Aorta (tissue), 5 donors: ENCODE measurements at regions not wholly inside any gene's neighbourhood (a gene's known extent, or its start where the extent isn't known, plus 50 kb on each side); places are given as distances from the start of the nearest gene placed in this dataset.

ENCODE experiments used
- ATAC-seq: fragments of 200-7000 bp; cut with Tn5 transposase; one replicate; pipeline ENCODE4 v1.9.1; 2022; ENCODE audit warnings: moderate library complexity; ENCODE audit not compliant: low FRiP score
- DNase-seq, 2 donors: peaks; one replicate each; pipeline ENCODE4 v3.0.0-alpha.2; 2020
- H3K27ac ChIP-seq, 2 donors: one replicate each; pipeline ENCODE4 v1.5.1; 2013; ENCODE audit warnings: low read length in 2 of 2, mild to moderate bottlenecking in 2 of 2, moderate library complexity in 2 of 2, control low read depth in 1 of 2, inconsistent platforms in 1 of 2, low read depth in 1 of 2
- H3K27me3 ChIP-seq, 2 donors: one replicate each; pipeline ENCODE4 v1.6.1; 2013; ENCODE audit warnings: control low read depth in 1 of 2, low read length in 1 of 2, mild to moderate bottlenecking in 1 of 2, moderate library complexity in 1 of 2; ENCODE audit not compliant: insufficient read depth in 2 of 2, control insufficient read depth in 1 of 2
- H3K36me3 ChIP-seq, 2 donors: one replicate each; pipeline ENCODE4 v1.6.1; 2013; ENCODE audit warnings: control low read depth in 1 of 2, low read length in 1 of 2, mild to moderate bottlenecking in 1 of 2; ENCODE audit not compliant: insufficient read depth in 2 of 2, control insufficient read depth in 1 of 2
- H3K4me1 ChIP-seq, 2 donors: one replicate each; pipeline ENCODE4 v1.6.1; 2013; ENCODE audit warnings: low read length in 2 of 2, control low read depth in 1 of 2, mild to moderate bottlenecking in 1 of 2, moderate library complexity in 1 of 2; ENCODE audit not compliant: insufficient read depth in 2 of 2, control insufficient read depth in 1 of 2
- H3K4me3 ChIP-seq, 2 donors: one replicate each; pipeline ENCODE4 v1.5.1; 2013; ENCODE audit warnings: low read length in 2 of 2, control low read depth in 1 of 2, mild to moderate bottlenecking in 1 of 2
- H3K9me3 ChIP-seq: one replicate; pipeline ENCODE4 v1.6.1; 2013; ENCODE audit warnings: mild to moderate bottlenecking, low read length; ENCODE audit not compliant: control insufficient read depth
- WGBS, 2 donors: extraction: QIAGEN DNeasy Blood & Tissue Kit; methylation state at CpG; one replicate each; pipeline ENCODE4 v1.1.7; 2013; 5-methylcytosine and 5-hydroxymethylcytosine counted together
- intact Hi-C, 2 donors: fragments of 100-400 bp; cut with DNase I; formaldehyde crosslinking; loops; one replicate each; pipeline versions ENCODE4 v1.14.2 to v1.15.0; 2022
- donor health status: healthy with polysubstance abuse.
- donor health status: Bipolar disorder and iron deficiency.
- donor health status: DM: no; HTN: no; CAD: no.
- donor health status: DM: no; HTN: no; CAD: no.
- donor health status: DM: yes; HTN: yes; CAD: no.

- no peaks in the 10 kb centered on the region for H3K36me3 ChIP-seq
- no peaks in the 10 kb centered on the region for H3K27me3 ChIP-seq
- no peak for ATAC-seq
- 47 to 52% methylated on average over 3 of the region's 3 CpGs for WGBS, 2 donors
- H3K4me3 ChIP-seq, result no peak overlapping the region
- H3K4me1 ChIP-seq, result no peaks in the 10 kb centered on the region
- DNase-seq, result no peak
- intact Hi-C loops, result no loop called here
- H3K9me3 ChIP-seq, result peaks cover 1% of the 10 kb centered on the region
- H3K27ac ChIP-seq, result no peak overlapping the region
Measured at GRCh38 chr9:82797534-82797933, 265.4 kb downstream of the RASEF start.

GRCh38 chr9:82799286-82799685 lies 263.7 kb downstream of the RASEF start:
- H3K9me3 ChIP-seq, result peaks cover 3% of the 10 kb centered on the region
- DNase-seq (no peak), ATAC-seq (no peak)
- no peaks in the 10 kb centered on the region for H3K27me3 ChIP-seq
- H3K27ac ChIP-seq, result no peak overlapping the region
- intact Hi-C loops, result no loop called here
- WGBS, 2 donors, result 44 to 66% methylated on average over 4 of the region's 4 CpGs
- no peaks in the 10 kb centered on the region for H3K4me1 ChIP-seq
- no peak overlapping the region for H3K4me3 ChIP-seq
- H3K36me3 ChIP-seq, result no peaks in the 10 kb centered on the region

GRCh38 chr9:82805027-82805426 lies 257.9 kb downstream of the RASEF start:
- Histone ChIP-seq H3K27ac (no peak overlapping the region), H3K4me3 (no peak overlapping the region), H3K36me3 (no peaks in the 10 kb centered on the region), H3K4me1 (no peaks in the 10 kb centered on the region), H3K27me3 (no peaks in the 10 kb centered on the region), H3K9me3 (peaks cover 2% of the 10 kb centered on the region)
- WGBS, 2 donors, result 35 to 40% methylated on average over 5 of the region's 5 CpGs
- intact Hi-C loops, result no loop called here
- ATAC-seq, result no peak
- DNase-seq, result no peak

- H3K4me3 ChIP-seq, result no peak overlapping the region
- peaks cover under 1% of the 10 kb centered on the region for H3K9me3 ChIP-seq
- intact Hi-C loops, result no loop called here
- H3K27ac ChIP-seq, result no peak overlapping the region
- WGBS, 2 donors, result 89 to 91% methylated on average over 2 of the region's 2 CpGs
- no peaks in the 10 kb centered on the region for H3K4me1 ChIP-seq
- H3K36me3 ChIP-seq, result no peaks in the 10 kb centered on the region
- ATAC-seq (no peak), DNase-seq (no peak)
- no peaks in the 10 kb centered on the region for H3K27me3 ChIP-seq
Measured at GRCh38 chr9:82808478-82808877, 254.5 kb downstream of the RASEF start.

GRCh38 chr9:82810915-82811314 lies 252.0 kb downstream of the RASEF start:
- Histone ChIP-seq H3K27ac (no peak overlapping the region), H3K27me3 (no peaks in the 10 kb centered on the region), H3K4me1 (no peaks in the 10 kb centered on the region), H3K9me3 (no peaks in the 10 kb centered on the region), H3K36me3 (no peaks in the 10 kb centered on the region), H3K4me3 (no peak overlapping the region)
- WGBS, 2 donors, result 73 to 86% methylated on average over 1 of the region's 1 CpG
- no peak for ATAC-seq
- DNase-seq, result no peak
- intact Hi-C loops, result no loop called here

GRCh38 chr9:82819260-82819659 lies 243.7 kb downstream of the RASEF start:
- intact Hi-C loops, result no loop called here

GRCh38 chr9:82820186-82820585 lies 242.8 kb downstream of the RASEF start:
- Histone ChIP-seq H3K27ac (no peak overlapping the region), H3K36me3 (no peaks in the 10 kb centered on the region), H3K4me3 (no peak overlapping the region), H3K27me3 (no peaks in the 10 kb centered on the region), H3K9me3 (no peaks in the 10 kb centered on the region), H3K4me1 (no peaks in the 10 kb centered on the region)
- DNase-seq, result no peak
- WGBS, 2 donors, result 49 to 62% methylated on average over 1 of the region's 1 CpG
- intact Hi-C loops, result no loop called here
- ATAC-seq, result no peak

More at GRCh38 chr9:82819260-82819659, 243.7 kb downstream of the RASEF start:
- Histone ChIP-seq H3K27ac (no peak overlapping the region), H3K27me3 (no peaks in the 10 kb centered on the region), H3K9me3 (no peaks in the 10 kb centered on the region), H3K4me1 (no peaks in the 10 kb centered on the region), H3K36me3 (no peaks in the 10 kb centered on the region), H3K4me3 (no peak overlapping the region)
- DNase-seq, result no peak
- ATAC-seq, result no peak
- 79 to 80% methylated on average over 2 of the region's 2 CpGs for WGBS, 2 donors

- Histone ChIP-seq H3K4me1 (no peaks in the 10 kb centered on the region), H3K27ac (no peak overlapping the region), H3K36me3 (no peaks in the 10 kb centered on the region), H3K4me3 (no peak overlapping the region), H3K9me3 (no peaks in the 10 kb centered on the region), H3K27me3 (no peaks in the 10 kb centered on the region)
- intact Hi-C loops, result no loop called here
- DNase-seq (no peak), ATAC-seq (no peak)
- WGBS, 2 donors, result 34 to 37% methylated on average over 4 of the region's 4 CpGs
Measured at GRCh38 chr9:82829818-82830217, 233.1 kb downstream of the RASEF start.

- Histone ChIP-seq H3K9me3 (no peaks in the 10 kb centered on the region), H3K27ac (no peak overlapping the region), H3K4me3 (no peak overlapping the region), H3K36me3 (no peaks in the 10 kb centered on the region), H3K27me3 (peaks cover 0 to 2% of the 10 kb centered on the region in 2 donors), H3K4me1 (no peaks in the 10 kb centered on the region)
- DNase-seq (no peak), ATAC-seq (no peak)
- 93 to 96% methylated on average over 2 of the region's 2 CpGs for WGBS, 2 donors
- intact Hi-C loops, result no loop called here
Measured at GRCh38 chr9:82865524-82865923, 197.4 kb downstream of the RASEF start.
